Lower leg skin (tissue), 4 donors: ENCODE measurements at regions not wholly inside any gene's neighbourhood (a gene's known extent, or its start where the extent isn't known, plus 50 kb on each side); places are given as distances from the start of the nearest gene placed in this dataset.

ENCODE experiments used
- DNase-seq, 2 donors: peaks; one replicate each; pipeline ENCODE4 v3.0.0-alpha.2; 2019; ENCODE audit warnings: low spot score in 2 of 2
- H3K4me3 ChIP-seq: fragments of 200-600 bp; sonication (generic); 2 replicates; pipeline ENCODE4 v1.5.1; 2017; ENCODE audit warnings: mild to moderate bottlenecking, low read depth; ENCODE audit not compliant: poor library complexity, severe bottlenecking
- POLR2A ChIP-seq, 2 donors: fragments of 450-650 bp; IDR thresholded peaks; one replicate each; pipeline ENCODE4 v1.6.1; 2016 to 2017; ENCODE audit warnings: antibody characterized with exemption in 2 of 2, mild to moderate bottlenecking in 1 of 2, moderate library complexity in 1 of 2
- WGBS, 2 donors: methylation state at CpG; one replicate each; pipeline ENCODE4 v1.1.5; 2018; 5-methylcytosine and 5-hydroxymethylcytosine counted together
- intact Hi-C: fragments of 100-400 bp; cut with DNase I; formaldehyde crosslinking; loops from one replicate; pipeline ENCODE4 v1.15.0; 2023; ENCODE audit warnings: low total_unique reads
- TF ChIP-seq, protein P1 (sequence below), 3 donors: fragments of 450-650 bp; IDR thresholded peaks; one replicate each; pipeline ENCODE4 v1.5.1; 2016; ENCODE audit warnings: antibody characterized with exemption in 3 of 3, mild to moderate bottlenecking in 3 of 3, moderate library complexity in 2 of 3

DNA sequence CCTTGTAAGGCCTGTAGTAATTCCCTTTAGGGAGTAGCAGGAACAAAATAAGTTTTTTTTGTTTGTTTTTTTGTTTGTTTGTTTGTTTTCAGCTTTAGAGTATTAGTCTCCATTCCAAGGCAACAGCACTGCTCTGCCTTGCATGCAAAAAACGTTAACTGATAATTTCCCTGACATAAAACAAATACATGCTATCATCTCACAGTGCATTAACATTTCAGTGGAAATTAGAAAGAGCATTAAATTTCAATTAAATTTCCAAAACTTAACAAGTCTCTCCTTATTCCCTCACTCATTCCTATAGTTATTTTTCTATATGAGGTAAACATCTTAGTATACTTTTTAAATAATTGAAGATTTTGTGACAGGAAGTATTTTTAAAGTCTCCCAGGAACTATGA lies 378.4 kb upstream of the PCDH7 start:
- WGBS, 2 donors: 63 to 71% methylated on average over 1 of the region's 1 CpG
- DNase-seq: no peak
- intact Hi-C loops: no loop called here
- TF ChIP-seq POLR2A (IDR thresholded peaks at IDR 0.05): no peak
- TF ChIP-seq, protein P1, sequence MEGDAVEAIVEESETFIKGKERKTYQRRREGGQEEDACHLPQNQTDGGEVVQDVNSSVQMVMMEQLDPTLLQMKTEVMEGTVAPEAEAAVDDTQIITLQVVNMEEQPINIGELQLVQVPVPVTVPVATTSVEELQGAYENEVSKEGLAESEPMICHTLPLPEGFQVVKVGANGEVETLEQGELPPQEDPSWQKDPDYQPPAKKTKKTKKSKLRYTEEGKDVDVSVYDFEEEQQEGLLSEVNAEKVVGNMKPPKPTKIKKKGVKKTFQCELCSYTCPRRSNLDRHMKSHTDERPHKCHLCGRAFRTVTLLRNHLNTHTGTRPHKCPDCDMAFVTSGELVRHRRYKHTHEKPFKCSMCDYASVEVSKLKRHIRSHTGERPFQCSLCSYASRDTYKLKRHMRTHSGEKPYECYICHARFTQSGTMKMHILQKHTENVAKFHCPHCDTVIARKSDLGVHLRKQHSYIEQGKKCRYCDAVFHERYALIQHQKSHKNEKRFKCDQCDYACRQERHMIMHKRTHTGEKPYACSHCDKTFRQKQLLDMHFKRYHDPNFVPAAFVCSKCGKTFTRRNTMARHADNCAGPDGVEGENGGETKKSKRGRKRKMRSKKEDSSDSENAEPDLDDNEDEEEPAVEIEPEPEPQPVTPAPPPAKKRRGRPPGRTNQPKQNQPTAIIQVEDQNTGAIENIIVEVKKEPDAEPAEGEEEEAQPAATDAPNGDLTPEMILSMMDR (IDR thresholded peaks at IDR 0.05): no peak
- H3K4me3 ChIP-seq: no peak overlapping the region

DNA sequence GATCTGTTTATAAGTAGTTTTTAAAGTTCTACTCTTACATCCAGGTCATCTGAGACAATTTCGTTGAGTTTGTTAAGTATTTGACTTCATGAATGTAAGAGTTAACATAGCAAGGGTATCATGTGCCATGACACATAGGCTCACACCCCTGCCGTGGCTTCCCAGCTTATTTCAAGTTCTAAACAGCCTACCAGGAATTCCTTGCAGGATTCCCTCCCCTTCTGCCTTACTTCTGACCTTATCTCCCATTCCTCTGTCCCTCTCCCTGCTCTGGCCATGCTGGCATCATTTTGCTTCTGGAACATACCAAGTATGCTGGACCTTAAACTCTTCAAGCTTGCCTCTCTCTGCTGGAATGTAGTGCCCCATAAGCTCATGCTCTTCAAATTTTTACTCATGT lies 369.9 kb upstream of the PCDH7 start:
- intact Hi-C loops: no loop called here
- no peak overlapping the region for H3K4me3 ChIP-seq
- TF ChIP-seq POLR2A (IDR thresholded peaks at IDR 0.05): no peak
- TF ChIP-seq, protein P1 (IDR thresholded peaks at IDR 0.05): no peak
- WGBS, 2 donors: 51 to 63% methylated on average over 2 of the region's 2 CpGs
- no peak for DNase-seq

DNA sequence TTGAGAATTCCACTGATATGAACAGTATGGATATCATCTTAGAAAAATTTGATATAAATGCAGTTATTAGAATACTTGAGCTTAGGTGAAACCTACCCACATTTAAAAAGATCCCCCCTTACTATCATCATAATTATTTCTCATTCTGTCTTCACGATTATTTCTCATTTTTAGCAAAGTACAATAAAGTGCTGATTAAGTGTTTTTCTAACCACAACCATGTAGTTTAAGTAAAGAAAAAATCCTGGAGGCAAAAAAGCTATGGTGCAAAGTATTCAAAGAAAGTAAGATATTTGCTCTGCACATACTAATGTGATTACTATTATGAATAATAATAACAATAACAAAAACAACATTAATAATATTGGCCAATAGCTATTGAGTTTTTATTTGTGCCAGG lies 365.6 kb upstream of the PCDH7 start:
- no peak overlapping the region for H3K4me3 ChIP-seq
- WGBS, 2 donors: 57 to 60% methylated on average over 1 of the region's 1 CpG
- no peak for DNase-seq
- intact Hi-C loops: no loop called here
- TF ChIP-seq, protein P1 (IDR thresholded peaks at IDR 0.05): no peak
- no peak for TF ChIP-seq POLR2A (IDR thresholded peaks at IDR 0.05)

DNA sequence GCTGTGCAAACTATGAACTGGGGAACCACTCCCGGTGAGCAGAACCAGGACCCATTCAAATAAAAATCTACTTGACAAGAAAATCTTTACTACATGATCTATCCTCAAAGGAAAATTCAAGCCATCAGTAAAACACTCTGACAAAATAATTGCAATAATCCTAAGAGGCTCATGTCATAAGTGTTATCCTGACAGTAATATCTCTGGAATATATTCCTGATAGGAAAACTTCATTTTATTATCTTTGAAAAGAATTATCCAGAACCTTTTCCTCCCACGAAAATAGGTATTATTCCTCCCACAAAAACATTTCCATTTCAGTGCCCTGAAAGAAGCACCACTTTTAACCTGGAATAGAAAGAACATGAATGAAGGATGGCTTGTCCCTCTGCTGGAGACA lies 357.7 kb upstream of the PCDH7 start:
- TF ChIP-seq, protein P1 (IDR thresholded peaks at IDR 0.05): no peak
- TF ChIP-seq POLR2A (IDR thresholded peaks at IDR 0.05): no peak
- 80 to 91% methylated on average over 2 of the region's 2 CpGs for WGBS, 2 donors
- DNase-seq: no peak
- H3K4me3 ChIP-seq: no peak overlapping the region
- intact Hi-C loops: no loop called here

DNA sequence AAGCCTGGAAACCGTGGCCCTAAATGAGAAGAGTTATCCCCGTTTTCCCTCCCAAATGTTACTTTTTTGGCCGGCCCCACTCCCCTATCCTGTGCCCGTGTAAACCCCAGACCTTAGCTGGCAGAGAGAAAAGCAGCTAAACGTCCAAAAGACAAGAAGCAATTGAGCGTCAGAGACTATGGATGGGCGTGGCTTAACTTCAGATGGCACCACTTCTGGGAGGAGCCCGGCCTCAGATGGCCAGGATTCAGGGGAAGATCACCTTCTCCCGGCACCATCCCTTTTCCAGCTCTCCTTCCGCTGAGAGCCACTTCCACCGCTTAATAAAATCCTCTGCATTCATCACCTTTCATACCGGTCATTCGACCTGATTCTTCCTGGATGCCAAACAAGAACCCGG lies 350.1 kb upstream of the PCDH7 start:
- intact Hi-C loops: no loop called here
- DNase-seq: no peak
- no peak for TF ChIP-seq POLR2A (IDR thresholded peaks at IDR 0.05)
- TF ChIP-seq, protein P1 (IDR thresholded peaks at IDR 0.05): no peak
- H3K4me3 ChIP-seq: no peak overlapping the region
- 86 to 87% methylated on average over 14 of the region's 14 CpGs for WGBS, 2 donors

DNA sequence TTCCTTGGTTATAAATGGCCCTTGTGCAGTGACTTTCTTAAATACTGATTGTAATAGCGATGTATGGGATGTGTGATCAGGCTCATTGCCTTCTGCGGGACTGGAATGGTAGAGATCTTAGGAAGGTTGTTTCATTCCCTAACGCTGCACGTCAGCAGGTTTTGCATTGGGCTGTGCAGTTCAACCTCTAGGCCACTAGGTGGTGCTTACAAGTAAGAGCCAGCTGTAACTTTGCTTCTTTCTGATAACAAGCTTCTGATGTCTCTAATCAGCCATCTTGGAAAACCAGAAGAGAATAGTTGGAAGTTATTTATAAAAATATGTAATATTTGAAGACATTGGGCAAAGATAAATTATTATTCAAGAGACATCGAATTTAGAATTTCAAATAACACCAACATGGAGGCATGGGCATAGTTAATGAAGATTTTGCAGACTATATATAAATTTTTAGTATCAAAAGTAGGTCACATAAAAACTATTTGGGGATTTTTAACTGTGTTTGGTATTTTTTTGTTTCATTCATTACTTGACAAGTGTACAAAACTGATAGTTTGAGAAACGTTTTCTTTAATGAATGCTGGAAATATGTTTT lies 339.7 kb upstream of the PCDH7 start:
- 63 to 64% methylated on average over 6 of the region's 6 CpGs for WGBS, 2 donors
- intact Hi-C loops: no loop called here
- TF ChIP-seq POLR2A (IDR thresholded peaks at IDR 0.05): no peak
- TF ChIP-seq, protein P1 (IDR thresholded peaks at IDR 0.05): no peak
- H3K4me3 ChIP-seq: no peak overlapping the region
- DNase-seq: no peak
